Heart left ventricle (tissue), 16 donors: ENCODE measurements at regions not wholly inside any gene's neighbourhood (a gene's known extent, or its start where the extent isn't known, plus 50 kb on each side); places are given as distances from the start of the nearest gene placed in this dataset.
A peak's percentile ranks its signal among the peaks of the same experiment; 100 is the strongest.

Experiments
- ATAC-seq, 4 donors: fragments of 200-7000 bp; cut with Tn5 transposase; one replicate each; pipeline ENCODE4 v1.9.1; 2020 to 2022; ENCODE audit warnings: moderate library complexity in 4 of 4, mild to moderate bottlenecking in 3 of 4, moderate number of reproducible peaks in 1 of 4
- DNase-seq, 5 donors: peaks; one replicate each; pipeline ENCODE4 v3.0.0-alpha.2; 2020
- H3K27ac ChIP-seq, 12 donors: fragments of 200-600 bp; sonication (generic) in 4 of 12; one replicate each; pipeline versions ENCODE4 v1.5.0 to v1.8.0; 2016 to 2022; ENCODE audit warnings: mild to moderate bottlenecking in 2 of 12
- H3K27me3 ChIP-seq, 9 donors: fragments of 200-600 bp; sonication (generic) in 2 of 9; one replicate each; pipeline versions ENCODE4 v1.5.1 to v1.8.0; 2016 to 2022; ENCODE audit warnings: mild to moderate bottlenecking in 3 of 9
- H3K36me3 ChIP-seq, 9 donors: fragments of 200-600 bp; sonication (generic) in 2 of 9; one replicate each; pipeline versions ENCODE4 v1.5.0 to v1.8.0; 2018 to 2022; ENCODE audit warnings: mild to moderate bottlenecking in 2 of 9
- H3K4me1 ChIP-seq, 12 donors: fragments of 200-600 bp; sonication (generic) in 4 of 12; one replicate each; pipeline versions ENCODE4 v1.5.0 to v1.8.0; 2016 to 2022; ENCODE audit warnings: mild to moderate bottlenecking in 3 of 12
- H3K4me3 ChIP-seq, 12 donors: fragments of 200-600 bp; sonication (generic) in 4 of 12; one replicate each; pipeline versions ENCODE4 v1.5.0 to v1.8.0; 2017 to 2022; ENCODE audit warnings: mild to moderate bottlenecking in 9 of 12, moderate library complexity in 4 of 12
- H3K9me3 ChIP-seq, 12 donors: fragments of 200-600 bp; sonication (generic) in 4 of 12; one replicate each; pipeline versions ENCODE4 v1.5.0 to v1.8.0; 2016 to 2022; ENCODE audit warnings: mild to moderate bottlenecking in 1 of 12
- POLR2A ChIP-seq, 2 donors: fragments of 450-650 bp; IDR thresholded peaks; one replicate each; pipeline ENCODE4 v1.6.1; 2017; ENCODE audit warnings: antibody characterized with exemption in 2 of 2, mild to moderate bottlenecking in 2 of 2, moderate library complexity in 2 of 2
- WGBS, 4 donors: extraction: QIAGEN DNeasy Blood & Tissue Kit in 2 of 4; methylation state at CpG; one replicate each; pipeline versions ENCODE4 v1.1.5 to v1.1.7; 2013 to 2018; 5-methylcytosine and 5-hydroxymethylcytosine counted together
- intact Hi-C, 10 donors: fragments of 100-400 bp; cut with DNase I; formaldehyde crosslinking; loops; one replicate each; pipeline versions ENCODE4 v1.11.1 to v1.14.2; 2022
- TF ChIP-seq, protein P1 (sequence below), 12 donors: fragments of 200-600 bp; sonication (generic) in 4 of 12; IDR thresholded peaks; one replicate each; pipeline versions ENCODE4 v1.5.0 to v1.8.0; 2018 to 2022; ENCODE audit warnings: antibody characterized with exemption in 12 of 12, mild to moderate bottlenecking in 5 of 12
- donor health status: ischemic (EF 13 %, LVEDD 7.1; RV severe dilation, severe dysfunction).
- donor health status: healthy with polysubstance abuse.
- donor health status: DM: no; HTN: yes; CAD: no.
- donor health status: DM: no; HTN: no; CAD: no.
- donor health status: ischemic (EF 25% LVEDD 6.9; RV normal size, moderate dysfunction).
- donor health status: ischemic (EF 25% LVEDD 5.7; RV mildly dilated, moderate dysfunction).
- donor health status: healthy.
- donor health status: DM: yes; HTN: yes; CAD: no.
- donor health status: ischemic (EF 35%, LVEDD 5.7; RV mildly dilated, moderate dysfunction).
- donor health status: nonischemic (EF 11% LVEDD 7.7; RV severe dilation, severe dysfunction).
- donor health status: DM: yes; HTN: yes; CAD: no.
- donor health status: PGD.
- donor health status: ischemic (EF 29% LVEDD 5.4; RV normal size, mild dysfunction).
- donor health status: nonischemic (EF 23%, LVEDD 6.1; RV moderate dilation, normal function).

DNA sequence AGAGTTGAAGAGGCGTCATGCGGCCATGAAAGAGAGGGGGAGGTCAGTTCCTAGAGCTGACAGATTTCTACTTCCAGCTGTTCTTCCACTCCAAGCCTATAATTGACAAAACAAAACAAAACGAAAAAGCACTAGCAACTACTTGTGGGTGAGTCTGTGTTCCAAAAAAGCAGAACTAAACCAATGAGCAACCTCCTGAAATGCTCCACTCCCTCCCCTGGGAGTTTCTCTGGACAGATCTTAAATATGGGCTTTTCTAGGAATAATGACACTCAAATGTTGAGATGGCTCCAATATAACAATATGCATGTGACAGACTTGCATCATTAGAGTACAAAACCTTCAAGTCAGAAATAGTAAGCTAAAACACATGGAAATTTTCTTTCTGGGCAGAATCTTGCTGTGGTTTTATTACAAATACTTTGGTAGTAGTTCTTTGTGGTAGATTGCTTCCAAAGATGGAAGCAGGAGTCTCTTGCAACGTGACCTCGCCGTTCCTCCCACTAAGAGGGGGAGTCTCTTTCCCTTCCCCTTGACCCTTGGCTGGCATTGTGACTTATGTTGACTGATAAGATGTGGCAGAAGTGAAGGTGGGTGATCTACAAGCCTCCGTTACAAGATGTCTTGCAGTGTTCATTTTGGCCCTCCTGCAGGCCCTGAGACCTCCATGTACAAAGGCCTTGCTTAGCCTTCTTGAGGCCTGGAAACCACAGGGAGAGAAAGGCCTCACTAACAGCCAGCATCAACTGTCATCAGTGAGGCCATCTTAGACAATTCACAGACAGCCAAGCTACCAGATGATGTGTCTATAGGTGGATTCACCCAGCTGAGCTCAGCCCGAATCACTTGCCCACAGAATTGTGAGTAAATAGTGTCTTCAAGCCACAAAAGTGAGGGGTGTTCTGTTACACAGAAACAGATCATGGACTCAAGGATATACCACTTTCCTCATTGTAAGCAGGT is 173.1 kb upstream of the RFC3 start:
- DNase-seq: peak in 3 of 5 donors; percentile 27 to 40 (median 34)
- intact Hi-C loops: loop anchor here in 2 of 10 donors (5.0 kb wide), 1 partner anchor 32 kb away; no protein-coding TSS in a partner anchor

DNA sequence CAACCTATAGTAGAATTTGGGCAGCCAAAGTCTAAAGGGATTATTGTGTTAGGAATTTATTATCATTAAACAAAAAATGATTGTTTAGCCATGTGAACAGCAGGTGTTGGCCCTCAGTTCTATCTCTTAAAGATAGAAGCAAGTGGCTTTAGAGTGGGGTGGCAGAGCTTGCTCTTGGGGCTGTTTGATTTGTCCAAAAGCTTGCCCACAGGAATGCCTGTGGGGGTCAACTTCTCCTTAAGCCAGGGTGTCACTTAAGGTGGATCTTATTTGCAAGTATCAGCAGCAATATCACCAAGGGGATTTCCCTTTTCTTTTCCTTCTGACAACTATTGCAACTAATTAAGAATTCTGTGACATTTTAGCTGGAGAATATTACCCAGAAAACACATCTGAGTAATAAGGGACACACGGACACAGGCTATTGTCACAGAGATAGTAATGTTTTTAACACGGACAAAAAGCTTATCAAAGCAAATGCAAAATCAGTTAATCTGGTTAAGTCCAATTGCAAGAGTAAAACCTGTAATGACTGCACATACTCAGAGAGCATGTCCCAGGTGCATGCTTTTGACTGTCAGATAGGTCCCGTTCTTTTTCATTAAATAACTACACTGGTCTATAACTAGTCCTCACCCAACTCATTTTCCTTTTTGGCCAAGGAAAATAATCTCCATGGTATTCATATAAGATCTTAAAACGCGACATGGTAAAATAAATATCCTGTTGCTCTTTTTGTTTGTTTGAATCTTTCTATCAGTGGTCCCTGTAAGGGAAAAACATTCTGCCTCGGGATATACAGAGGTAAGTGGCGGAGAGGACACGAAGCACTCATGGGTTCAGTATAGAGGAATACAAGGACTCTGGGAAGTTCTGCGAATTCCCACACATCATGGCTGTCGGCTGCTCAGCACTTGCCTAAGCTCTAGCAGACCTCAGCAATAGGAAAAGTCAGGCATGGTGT is 172.1 kb upstream of the RFC3 start:
- no peaks in the 10 kb centered on the region for H3K9me3 ChIP-seq
- H3K27me3 ChIP-seq: no peaks in the 10 kb centered on the region
- TF ChIP-seq, protein P1, sequence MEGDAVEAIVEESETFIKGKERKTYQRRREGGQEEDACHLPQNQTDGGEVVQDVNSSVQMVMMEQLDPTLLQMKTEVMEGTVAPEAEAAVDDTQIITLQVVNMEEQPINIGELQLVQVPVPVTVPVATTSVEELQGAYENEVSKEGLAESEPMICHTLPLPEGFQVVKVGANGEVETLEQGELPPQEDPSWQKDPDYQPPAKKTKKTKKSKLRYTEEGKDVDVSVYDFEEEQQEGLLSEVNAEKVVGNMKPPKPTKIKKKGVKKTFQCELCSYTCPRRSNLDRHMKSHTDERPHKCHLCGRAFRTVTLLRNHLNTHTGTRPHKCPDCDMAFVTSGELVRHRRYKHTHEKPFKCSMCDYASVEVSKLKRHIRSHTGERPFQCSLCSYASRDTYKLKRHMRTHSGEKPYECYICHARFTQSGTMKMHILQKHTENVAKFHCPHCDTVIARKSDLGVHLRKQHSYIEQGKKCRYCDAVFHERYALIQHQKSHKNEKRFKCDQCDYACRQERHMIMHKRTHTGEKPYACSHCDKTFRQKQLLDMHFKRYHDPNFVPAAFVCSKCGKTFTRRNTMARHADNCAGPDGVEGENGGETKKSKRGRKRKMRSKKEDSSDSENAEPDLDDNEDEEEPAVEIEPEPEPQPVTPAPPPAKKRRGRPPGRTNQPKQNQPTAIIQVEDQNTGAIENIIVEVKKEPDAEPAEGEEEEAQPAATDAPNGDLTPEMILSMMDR (IDR thresholded peaks at IDR 0.05): no peak
- TF ChIP-seq POLR2A (IDR thresholded peaks at IDR 0.05): no peak
- no peak overlapping the region for H3K4me3 ChIP-seq
- WGBS, 4 donors: 78 to 88% (median 83%) methylated on average over 10 of the region's 10 CpGs
- no peaks in the 10 kb centered on the region for H3K36me3 ChIP-seq
- ATAC-seq: no peak
- intact Hi-C loops: no loop called here
- H3K27ac ChIP-seq: peak overlapping the region in 9 of 12 donors; percentile 9 to 74 (median 56)
- DNase-seq: no peak
- H3K4me1 ChIP-seq: peaks cover 0 to 45% (median 30%) of the 10 kb centered on the region in 12 donors

More for the DNA sequence above, 173.1 kb upstream of the RFC3 start:
- TF ChIP-seq POLR2A (IDR thresholded peaks at IDR 0.05): no peak
- TF ChIP-seq, protein P1 (IDR thresholded peaks at IDR 0.05): no peak
- Histone ChIP-seq H3K36me3 (no peaks in the 10 kb centered on the region), H3K4me1 (peaks cover 0 to 47% (median 33%) of the 10 kb centered on the region in 12 donors), H3K27ac (peak overlapping the region; percentile 18 to 77 (median 60)), H3K9me3 (no peaks in the 10 kb centered on the region), H3K4me3 (no peak overlapping the region), H3K27me3 (no peaks in the 10 kb centered on the region)
- peak in 3 of 4 donors; percentile 29 to 51 (median 30) for ATAC-seq
- 58 to 64% (median 58%) methylated on average over 8 of the region's 8 CpGs for WGBS, 4 donors

DNA sequence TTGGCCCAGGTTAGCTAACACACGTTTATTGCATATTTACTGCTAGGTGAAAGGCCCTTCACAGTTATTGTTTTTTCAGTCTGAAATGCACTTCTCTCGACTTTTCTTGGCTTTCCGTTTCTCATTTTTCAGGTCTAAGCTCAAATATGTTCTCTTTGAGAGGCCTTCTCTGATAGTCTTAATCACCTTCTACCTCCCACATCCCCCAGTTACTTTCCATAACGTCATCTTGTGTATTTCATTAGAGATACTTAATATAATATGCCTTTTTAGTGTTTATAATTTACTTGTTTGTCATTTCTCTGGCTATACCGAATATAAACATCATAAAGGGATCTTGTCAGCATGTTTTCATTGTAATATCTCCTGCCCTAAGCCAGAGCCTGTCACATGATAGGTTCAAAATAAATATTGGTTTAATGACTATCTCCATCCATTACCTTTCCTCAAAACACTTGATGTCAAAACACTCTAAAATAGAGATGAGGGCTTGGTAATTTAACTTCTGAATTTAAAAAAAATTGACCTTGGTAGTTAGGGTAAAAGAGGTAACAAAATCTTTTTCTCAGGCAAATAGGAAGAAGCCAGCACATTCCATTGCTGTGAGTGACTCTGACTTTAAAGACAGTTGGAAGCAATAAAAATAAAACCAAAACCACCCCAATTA is 168.6 kb upstream of the RFC3 start:
- no peaks in the 10 kb centered on the region for H3K9me3 ChIP-seq
- TF ChIP-seq, protein P1 (IDR thresholded peaks at IDR 0.05): no peak
- no peak for TF ChIP-seq POLR2A (IDR thresholded peaks at IDR 0.05)
- H3K27me3 ChIP-seq: no peaks in the 10 kb centered on the region
- H3K4me3 ChIP-seq: no peak overlapping the region
- intact Hi-C loops: no loop called here
- H3K27ac ChIP-seq: no peak overlapping the region
- 79 to 84% (median 82%) methylated on average over 5 of the region's 5 CpGs for WGBS, 4 donors
- DNase-seq (no peak), ATAC-seq (no peak)
- H3K4me1 ChIP-seq: peaks cover 0 to 17% (median 8%) of the 10 kb centered on the region in 12 donors
- H3K36me3 ChIP-seq: no peaks in the 10 kb centered on the region
